HT-29 (cell line): ENCODE measurements at regions not wholly inside any gene's neighbourhood (a gene's known extent, or its start where the extent isn't known, plus 50 kb on each side); places are given as distances from the start of the nearest gene placed in this dataset.

Experiments used
- DNase-seq: peaks from one replicate; pipeline ENCODE4 v3.0.0-alpha.2; 2015; ENCODE audit warnings: low spot score

- DNase-seq: no peak
Measured at GRCh38 chr11:130583801-130584211, 135.4 kb downstream of the ADAMTS15 start.

DNA sequence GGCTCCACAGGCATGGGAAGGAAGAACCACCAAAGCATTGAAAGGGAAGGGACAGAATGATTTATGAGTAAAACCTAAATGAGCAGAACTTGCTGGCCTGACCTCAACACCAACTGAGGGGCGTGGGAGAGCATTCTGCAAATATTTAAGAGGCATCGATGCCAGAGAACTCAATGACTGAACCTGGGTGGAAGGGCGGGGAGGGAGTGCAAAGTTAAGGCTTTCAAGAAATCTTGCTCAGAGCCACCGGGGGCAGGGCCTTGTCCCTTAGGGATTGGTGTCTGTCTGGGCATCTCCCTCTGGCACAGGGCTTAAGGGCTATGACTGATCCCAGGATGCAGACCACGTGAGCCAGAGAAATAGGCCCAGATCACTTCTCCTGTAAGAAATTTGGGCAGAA is 137.1 kb downstream of the ADAMTS15 start:
- DNase-seq: no peak

DNA sequence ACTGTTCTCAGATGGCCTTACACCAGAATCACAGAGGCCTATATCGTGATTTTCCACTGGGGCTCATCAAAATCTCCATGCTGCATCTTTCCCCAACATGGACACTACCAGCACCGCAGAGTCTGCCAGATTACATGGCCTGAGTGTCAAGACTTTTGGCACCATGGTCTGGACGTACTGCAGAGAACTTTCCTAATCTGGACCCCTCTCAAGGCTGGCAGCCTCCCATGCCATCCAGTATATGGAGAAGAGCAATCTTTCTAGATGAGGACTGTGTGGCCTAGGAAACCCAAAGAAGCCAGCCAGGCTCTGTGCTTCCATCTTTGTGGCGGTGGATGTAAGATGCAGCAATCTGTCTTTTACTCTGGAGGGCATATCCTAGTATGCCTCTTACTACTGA is 139.2 kb downstream of the ADAMTS15 start:
- DNase-seq: no peak

GRCh38 chr11:130588471-130588870 is 140.0 kb downstream of the ADAMTS15 start:
- DNase-seq: no peak

GRCh38 chr11:130592056-130592455 is 143.6 kb downstream of the ADAMTS15 start:
- DNase-seq: no peak

DNA sequence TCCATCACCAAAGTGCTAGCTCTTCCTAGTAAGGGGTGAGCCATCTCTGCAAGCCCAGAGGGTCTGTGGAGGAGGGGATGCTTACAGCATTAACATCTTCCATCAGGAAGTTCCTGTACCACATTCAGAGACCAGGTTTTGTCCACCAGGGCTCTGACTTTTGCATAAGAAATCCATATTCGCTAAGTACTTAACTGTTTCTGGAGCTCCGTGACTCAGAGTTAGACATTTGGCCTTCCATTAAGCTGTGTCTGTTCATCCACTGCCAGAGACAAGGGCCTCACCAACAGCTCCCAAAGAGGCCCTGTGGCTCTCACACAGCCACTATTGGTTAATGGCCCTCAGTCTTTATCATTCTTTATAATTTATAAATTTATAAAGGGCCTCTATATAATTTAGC is 144.6 kb downstream of the ADAMTS15 start:
- no peak for DNase-seq

GRCh38 chr11:130598433-130598832 is 150.0 kb downstream of the ADAMTS15 start:
- DNase-seq: no peak

GRCh38 chr11:130599073-130599654 is 150.7 kb downstream of the ADAMTS15 start:
- peak; percentile 34 for DNase-seq

DNA sequence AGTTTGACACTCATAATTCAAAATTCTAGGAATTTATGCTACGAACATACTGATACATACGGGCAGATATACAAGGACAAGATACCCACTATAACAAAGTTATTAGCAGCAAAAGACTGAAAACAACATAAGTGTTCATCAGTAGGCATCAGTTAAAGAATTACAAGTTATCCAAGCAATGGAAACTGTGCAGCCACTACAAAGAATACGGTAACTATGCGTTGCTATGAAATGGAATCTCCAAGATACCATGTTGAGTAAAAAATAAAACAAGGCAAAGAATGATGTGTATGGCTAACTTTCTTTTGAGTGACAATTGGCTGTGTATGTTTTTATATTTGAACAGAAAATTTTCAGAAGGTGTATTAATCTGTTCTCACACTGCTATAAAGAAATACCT is 151.7 kb downstream of the ADAMTS15 start:
- DNase-seq: no peak

DNA sequence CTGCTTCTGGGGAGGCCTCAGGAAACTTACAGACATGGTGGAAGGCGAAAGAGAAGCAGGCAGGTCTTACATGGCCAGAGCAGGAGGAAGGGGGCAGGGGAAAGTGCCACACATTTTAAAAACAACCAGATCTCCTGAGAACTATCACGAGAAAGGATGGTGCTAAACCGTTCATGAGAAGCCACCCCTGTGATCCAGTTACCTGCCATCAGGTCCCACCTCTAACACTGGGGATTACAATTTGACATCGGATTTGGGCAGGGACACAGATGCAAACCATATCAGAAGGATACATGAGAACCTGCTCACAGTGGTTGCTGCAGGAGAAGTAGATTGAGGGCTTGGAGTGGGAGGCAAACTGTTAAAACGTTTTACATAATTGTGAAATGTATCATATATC is 152.2 kb downstream of the ADAMTS15 start:
- no peak for DNase-seq

DNA sequence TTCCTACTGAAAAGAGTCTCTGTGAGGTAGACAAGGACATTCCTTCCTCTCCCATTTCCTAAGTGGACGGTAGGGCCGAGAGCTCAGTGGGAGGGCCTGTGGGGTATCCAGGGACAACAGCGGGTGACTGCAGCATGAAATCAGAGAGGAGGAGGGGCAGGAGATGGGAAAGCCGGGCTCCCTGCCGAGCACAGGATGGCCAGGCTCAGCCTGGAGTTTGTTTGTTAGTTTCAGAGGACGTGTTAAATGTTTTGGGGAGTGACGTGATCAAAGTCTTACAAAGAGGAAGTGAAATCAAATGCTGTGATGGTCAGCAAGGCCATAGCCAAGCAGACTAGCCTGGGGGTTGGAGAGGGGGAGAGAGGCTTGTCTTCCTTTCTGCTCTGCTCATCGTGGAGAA is 152.7 kb downstream of the ADAMTS15 start:
- DNase-seq: no peak

DNA sequence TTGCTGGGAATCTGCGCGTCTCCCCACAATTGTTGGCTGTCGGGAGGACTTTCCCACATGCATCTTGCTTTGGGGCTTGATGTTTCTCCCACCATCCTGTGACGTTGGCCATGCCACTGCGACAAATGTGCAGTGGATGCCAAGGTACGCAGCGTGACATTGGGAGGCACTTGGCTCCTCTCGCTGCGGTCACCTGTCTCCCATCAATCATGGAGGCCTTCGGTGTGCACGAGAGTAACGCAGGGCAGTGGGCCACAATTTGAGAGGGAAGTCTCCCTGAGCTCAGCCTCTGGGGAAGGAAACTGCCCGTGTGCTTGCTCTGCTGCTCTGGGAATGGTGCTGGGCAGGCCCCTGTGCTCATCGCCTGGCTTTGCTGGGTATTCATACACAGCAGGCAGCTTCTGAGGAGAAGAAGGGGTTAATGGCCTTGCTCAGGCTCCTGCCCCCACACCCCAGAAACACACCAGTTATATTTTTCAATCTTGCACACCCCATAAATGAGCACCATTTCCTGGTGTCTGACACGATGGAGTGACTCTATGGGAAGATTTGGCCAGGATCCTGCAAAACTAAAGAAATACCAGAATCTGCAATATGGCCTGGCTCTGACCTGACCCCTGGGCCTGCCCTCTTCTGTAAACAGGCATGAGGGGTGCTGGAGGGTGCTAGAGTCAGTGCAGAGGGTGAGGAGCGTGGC is 153.5 kb downstream of the ADAMTS15 start:
- no peak for DNase-seq

- DNase-seq: no peak
Measured at GRCh38 chr11:130602641-130603334, 154.3 kb downstream of the ADAMTS15 start.

- DNase-seq: peak; percentile 9
Measured at GRCh38 chr11:130603335-130603906, 155.0 kb downstream of the ADAMTS15 start.

- no peak for DNase-seq
Measured at GRCh38 chr11:130604606-130605005, 156.2 kb downstream of the ADAMTS15 start.

GRCh38 chr11:130606178-130606577 is 157.7 kb downstream of the ADAMTS15 start:
- peak; percentile 14 for DNase-seq

GRCh38 chr11:130606781-130607511 is 158.5 kb downstream of the ADAMTS15 start:
- no peak for DNase-seq

DNA sequence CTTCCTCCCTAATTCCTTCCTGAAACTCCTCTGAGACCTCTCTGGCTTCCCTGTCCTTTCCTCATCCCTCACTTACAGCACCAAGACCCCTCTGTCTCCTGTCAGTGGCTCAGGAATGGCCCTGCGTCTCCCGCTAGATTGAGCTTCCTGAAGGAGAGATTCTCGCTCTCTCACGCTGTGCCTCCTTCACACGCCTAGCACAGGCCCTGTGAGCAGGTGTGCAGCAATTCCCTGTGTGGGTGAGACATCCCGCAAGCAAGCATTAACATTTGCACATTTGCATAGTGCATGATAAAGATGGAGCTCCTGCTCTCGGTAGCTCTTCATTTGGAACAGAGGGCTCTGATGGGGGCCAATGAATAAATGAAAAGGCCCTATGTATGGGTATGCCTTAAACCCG is 159.8 kb downstream of the ADAMTS15 start:
- no peak for DNase-seq

- DNase-seq: peak; percentile 38
Measured at GRCh38 chr11:130609121-130610035, 160.9 kb downstream of the ADAMTS15 start.

GRCh38 chr11:130611791-130612251 is 163.4 kb downstream of the ADAMTS15 start:
- DNase-seq: peak; percentile 17
